ENCODE measurements at regions not wholly inside any gene's neighbourhood (a gene's known extent, or its start where the extent isn't known, plus 50 kb on each side); places are given as distances from the start of the nearest gene placed in this dataset.
"Not testable (repeated sequence)": the region's sequence is repeated elsewhere in the genome, so short reads cannot be mapped to it uniquely, and the experiment has no call there.

- no peak for DNase-seq
Measured at GRCh38 chr15:95684126-95684525, 646.4 kb upstream of the NR2F2 start.

- DNase-seq, result no peak
Measured at GRCh38 chr15:95684693-95685115, 645.8 kb upstream of the NR2F2 start.

- no peak for DNase-seq
Measured at GRCh38 chr15:95687061-95687460, 643.4 kb upstream of the NR2F2 start.

GRCh38 chr15:95687686-95688085 is 642.8 kb upstream of the NR2F2 start:
- no peak for DNase-seq

- no peak for DNase-seq
Measured at GRCh38 chr15:95690631-95691340, 639.7 kb upstream of the NR2F2 start.

GRCh38 chr15:95693917-95694316 is 636.6 kb upstream of the NR2F2 start:
- no peak for DNase-seq

- no peak for DNase-seq
Measured at GRCh38 chr15:95698230-95698629, 632.3 kb upstream of the NR2F2 start.

- no peak for DNase-seq
Measured at GRCh38 chr15:95698951-95699350, 631.5 kb upstream of the NR2F2 start.

- DNase-seq, result no peak
Measured at GRCh38 chr15:95699578-95699977, 630.9 kb upstream of the NR2F2 start.

GRCh38 chr15:95700692-95701091 is 629.8 kb upstream of the NR2F2 start:
- DNase-seq, result not testable (repeated sequence)

- no peak for DNase-seq
Measured at GRCh38 chr15:95701410-95701809, 629.1 kb upstream of the NR2F2 start.

- no peak for DNase-seq
Measured at GRCh38 chr15:95709959-95710695, 620.4 kb upstream of the NR2F2 start.

- no peak for DNase-seq
Measured at GRCh38 chr15:95712785-95713184, 617.7 kb upstream of the NR2F2 start.

GRCh38 chr15:95713324-95713723 is 617.2 kb upstream of the NR2F2 start:
- DNase-seq, result no peak

GRCh38 chr15:95715116-95715903 is 615.2 kb upstream of the NR2F2 start:
- DNase-seq, result no peak

- DNase-seq, result no peak
Measured at GRCh38 chr15:95715906-95716656, 614.4 kb upstream of the NR2F2 start.

- no peak for DNase-seq
Measured at GRCh38 chr15:95716708-95717107, 613.8 kb upstream of the NR2F2 start.

- DNase-seq, result no peak
Measured at GRCh38 chr15:95718441-95718840, 612.1 kb upstream of the NR2F2 start.

GRCh38 chr15:95724908-95725633 is 605.4 kb upstream of the NR2F2 start:
- DNase-seq, result no peak

- no peak for DNase-seq
Measured at GRCh38 chr15:95726891-95727290, 603.6 kb upstream of the NR2F2 start.

- DNase-seq, result no peak
Measured at GRCh38 chr15:95733931-95734330, 596.6 kb upstream of the NR2F2 start.

Data from stimulated activated CD4-positive, alpha-beta T cell treated with anti-CD3 and anti-CD28 coated beads, Interleukin-4, amount 100 ng/mL, for 4 hours (primary cell).